ENCODE measurements at regions not wholly inside any gene's neighbourhood (a gene's known extent, or its start where the extent isn't known, plus 50 kb on each side); places are given as distances from the start of the nearest gene placed in this dataset.

DNA sequence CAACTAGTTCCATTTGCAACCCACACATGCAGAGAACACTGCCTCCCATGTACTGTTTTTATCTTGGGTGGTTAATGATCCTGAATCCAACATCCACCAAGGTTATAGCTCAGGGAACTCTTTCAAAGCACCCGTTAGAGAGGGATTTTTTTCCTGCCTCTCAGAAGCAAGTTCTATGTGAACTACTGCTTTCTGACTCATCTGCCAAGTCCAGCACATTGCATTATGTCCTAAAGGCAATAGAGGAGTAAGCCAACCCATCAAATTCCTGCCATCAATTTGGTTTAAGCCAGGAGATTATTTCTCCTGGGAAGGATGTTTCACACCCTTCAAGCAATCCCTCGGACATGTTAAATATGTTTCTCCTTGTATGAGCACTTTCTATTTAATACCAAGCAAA is 334.5 kb downstream of the GASK1B start:
- DNase-seq: no peak

DNA sequence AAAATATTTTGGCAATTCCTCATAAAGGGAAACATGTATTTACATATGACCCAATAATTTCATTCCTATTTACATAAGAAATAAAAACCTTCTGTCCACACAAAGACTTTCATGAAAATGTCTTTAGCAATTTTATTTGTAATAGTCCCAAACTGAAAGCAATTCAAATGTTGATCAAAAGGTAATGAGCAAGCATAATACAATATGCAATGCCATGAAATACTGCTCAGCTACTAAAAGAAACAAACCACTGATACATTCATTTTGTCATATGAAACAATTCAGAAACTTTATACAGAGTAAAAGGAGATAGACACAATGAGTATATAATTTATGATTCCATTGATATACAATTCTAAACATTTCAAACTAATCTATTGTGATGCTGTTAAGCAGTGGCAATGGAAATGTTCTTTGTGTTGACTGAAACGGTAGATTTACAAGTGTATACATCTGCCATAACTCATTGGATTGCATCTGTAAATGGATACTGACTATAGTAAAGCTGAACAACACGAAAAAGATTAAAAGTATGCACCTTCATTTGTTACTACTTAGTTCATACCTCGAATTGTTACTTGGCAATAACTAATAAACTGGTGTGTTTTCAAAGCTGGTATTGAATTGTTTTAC is 335.6 kb downstream of the GASK1B start:
- DNase-seq: no peak

DNA sequence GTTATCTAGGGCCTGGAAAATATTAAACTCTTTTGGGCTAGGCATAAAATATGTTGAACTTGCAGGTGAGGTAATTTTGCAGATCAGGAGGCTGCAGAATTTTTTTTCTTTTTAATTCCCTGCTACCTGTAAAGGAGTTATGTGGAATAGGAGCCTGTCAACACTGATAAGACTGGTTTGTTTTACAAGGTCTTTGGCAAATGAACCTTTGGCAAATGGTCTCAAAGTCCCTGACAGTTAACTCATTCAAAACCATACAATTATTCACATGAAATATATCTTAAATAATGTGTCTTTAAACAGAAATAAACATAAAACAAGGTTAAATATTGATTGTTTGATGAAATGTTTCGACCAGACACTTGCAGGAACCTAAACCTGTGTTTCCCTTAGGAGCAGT is 340.2 kb downstream of the GASK1B start:
- DNase-seq: no peak

DNA sequence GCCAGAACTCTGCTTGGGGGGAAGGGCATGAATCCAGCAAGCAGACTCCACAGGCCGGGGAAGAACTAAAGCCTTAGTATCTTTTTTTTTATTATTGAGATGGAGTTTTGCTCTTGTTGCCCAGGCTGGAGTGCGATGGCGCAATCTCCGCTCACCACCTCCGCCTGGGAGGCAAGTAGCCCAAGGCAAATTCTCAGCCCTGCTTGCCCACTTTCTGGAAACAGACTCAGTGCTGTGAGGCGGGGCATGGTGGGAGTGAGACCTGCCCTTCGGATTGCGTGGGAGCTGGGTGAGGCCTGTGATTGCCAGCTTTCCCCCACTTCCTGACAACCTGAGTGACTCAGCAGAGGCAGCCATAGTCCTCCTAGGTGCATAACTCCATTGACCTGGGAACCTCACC is 348.8 kb downstream of the GASK1B start:
- DNase-seq: no peak

DNA sequence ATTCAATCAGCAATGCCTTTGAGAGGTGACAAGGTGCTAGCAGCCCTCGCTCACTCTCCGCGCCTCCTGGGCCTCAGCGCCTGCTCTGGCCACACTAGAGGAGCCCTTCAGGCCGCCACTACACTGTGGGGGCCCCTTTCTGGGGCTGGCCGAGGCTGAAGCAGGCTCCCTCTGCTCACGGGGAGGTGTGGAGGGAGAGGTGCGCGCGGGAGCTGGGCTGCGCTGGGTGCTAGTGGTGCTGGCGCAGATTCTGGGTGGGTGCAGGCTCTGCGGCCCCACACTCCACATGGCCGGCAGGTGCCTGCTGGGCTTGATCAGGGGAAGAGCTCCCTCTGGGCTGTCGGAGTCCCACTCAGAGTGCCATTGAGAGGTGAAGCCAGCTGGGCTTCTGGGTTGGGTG is 351.0 kb downstream of the GASK1B start:
- no peak for DNase-seq

DNA sequence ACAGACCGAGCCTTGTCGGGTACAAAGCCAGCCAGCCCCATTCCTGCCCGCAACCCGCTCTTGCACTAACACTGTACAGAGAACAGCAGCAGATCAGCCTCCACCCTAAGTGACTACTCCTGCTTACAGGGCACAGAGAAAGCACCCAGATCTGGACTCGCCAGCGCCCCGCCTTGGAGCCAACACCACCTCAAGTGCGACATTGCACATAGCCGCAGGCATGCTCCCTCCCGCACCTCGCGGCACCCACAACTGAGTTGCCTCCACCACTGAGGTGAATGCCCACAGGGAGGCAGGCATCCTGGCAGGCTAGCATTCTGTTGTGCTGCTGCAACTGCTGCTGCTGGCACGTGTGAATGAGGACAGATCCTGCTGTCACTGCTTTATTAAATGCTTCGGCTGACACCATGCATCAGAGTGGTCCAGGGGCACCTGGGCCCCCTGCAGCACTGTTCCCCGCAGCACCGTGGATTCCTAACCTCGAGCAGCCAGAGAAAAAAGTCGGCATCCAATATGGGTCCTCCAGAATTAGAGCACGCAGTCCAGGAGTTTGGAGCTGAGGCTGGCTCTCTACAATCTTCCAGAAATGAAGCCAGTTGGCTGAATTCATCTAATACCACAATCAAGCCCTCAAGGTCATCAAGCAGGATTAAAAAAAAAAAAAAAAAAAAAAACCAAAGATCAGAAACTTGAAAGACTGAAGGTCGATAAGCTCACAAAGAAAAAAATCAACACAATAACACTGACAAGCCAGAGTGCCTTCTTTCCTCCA is 352.9 kb downstream of the GASK1B start:
- DNase-seq: no peak

DNA sequence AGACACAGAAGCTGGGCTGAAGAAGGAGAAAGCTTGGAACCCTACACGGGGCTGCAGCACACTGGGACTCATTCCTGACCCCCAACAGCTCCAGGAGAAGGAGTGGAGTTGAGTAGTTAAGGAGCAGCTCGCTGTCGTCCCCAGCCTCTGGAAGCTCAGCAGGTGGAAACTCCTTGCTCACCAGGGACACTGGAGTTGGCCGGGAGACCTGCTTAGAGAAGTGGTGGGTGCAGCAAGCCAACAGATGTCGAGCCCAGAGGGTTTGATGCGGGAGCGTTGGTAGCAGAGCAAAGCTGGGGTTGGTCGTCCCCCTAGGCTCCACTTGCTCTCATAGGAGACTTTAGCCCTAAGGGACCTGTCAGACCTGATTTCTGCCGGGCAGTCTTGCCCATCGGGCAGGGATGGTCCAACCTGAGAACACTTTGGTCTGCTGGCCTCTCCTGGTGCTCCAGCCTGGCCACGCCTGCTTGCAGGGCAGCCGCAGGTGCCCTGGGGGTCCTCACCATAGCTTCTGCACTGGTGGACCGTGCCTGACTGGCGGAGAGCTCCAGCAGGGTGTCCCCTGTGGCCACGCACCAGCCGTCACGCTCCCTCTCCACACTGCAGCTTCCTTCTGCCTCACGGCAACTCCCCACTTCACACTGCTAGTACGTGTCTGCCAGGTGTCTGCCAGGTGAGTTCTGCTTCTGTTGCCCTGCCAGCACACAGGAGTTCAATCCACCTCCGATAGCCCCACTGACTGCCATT is 353.7 kb downstream of the GASK1B start:
- DNase-seq: no peak

DNA sequence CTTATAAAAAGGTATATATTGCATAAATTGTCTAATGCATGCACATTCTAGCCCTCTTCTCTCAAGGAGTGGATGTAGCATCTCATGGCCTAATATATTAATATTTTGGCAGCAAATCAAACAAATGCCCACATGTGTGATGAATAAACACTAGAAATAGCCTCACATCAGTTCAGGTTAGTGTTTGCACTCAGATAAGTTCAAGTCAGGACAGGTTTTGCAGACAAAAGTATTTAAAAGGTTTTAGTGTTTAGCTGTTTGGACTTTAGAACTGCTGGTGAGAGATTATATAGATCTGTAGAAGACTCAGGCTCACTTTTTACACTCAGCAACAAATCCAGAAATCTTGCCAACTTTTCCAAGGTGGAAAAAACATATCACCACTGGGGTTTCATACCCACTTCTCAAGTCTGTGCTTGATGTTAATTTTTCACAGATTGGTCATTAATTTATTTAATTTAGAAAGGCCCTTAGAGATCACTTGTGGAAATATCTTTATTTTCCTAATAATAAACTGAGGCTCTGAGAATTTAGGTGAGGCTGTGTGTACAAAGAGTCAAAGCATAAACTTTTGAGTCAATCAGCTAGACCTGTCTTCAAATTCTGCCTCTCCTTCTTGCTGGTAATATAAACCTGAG is 362.6 kb downstream of the GASK1B start:
- no peak for DNase-seq

DNA sequence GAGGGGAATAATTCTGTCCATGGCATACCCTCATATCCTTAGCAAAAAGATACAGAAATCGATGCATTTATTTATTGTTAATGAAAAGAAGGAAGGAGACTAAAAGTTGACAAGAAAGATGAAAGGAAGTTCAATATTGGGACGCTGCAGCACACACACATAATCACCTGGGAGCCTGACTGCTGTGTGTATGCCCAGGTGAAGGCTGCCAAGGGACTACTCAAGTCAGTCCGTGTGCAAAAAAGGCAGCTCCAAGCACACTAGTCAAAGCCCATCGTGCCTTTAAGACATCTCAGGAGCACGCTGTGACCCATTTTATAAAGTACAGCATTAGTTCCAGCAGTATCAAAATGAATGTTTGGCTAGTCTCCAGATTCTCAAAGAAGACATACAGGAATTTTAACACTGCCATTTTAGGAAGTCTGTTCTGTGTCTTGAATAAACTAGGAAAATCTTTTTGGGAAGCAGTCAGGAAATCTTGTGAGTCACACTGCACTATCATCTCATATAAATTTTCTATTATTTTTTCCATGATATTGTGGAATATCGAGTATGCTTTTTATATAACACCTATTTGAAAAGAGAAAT is 363.9 kb downstream of the GASK1B start:
- no peak for DNase-seq

DNA sequence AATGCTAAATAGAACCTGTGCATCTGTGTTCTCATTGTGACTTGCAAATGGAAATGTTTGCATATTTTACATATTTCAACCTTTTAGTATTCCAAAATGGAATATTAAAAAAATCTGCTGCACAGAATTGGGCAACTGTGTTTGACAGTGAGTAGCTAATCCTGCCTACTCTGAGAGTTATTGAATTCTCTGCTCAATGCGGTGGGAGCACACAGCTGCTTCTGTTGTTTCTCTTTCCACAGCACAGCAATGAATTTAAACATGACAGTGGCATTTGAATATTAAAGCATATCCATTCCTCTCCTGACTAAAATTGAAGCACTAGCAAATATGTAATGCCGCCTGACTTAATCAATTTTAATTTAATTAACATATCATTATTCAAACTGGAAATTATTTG is 366.6 kb downstream of the GASK1B start:
- DNase-seq: no peak

DNA sequence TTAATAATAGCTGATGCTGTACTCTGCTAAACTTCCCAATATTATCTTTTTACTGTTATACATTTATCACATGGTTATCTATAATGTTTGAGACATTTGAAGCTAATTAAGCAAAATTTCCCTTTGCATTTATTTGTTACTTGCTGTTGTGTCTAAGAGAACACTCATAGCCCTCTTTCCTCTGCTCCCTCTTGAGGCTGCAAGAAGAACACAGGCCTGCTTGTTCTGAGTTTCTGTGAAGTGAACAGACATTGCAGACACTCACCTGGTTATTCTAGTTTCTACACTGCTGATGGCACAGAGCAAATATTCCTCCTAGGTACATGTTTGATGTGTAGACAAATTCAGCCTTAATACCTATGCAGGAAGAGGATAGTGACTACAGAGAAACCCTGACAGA is 367.8 kb downstream of the GASK1B start:
- DNase-seq: no peak

DNA sequence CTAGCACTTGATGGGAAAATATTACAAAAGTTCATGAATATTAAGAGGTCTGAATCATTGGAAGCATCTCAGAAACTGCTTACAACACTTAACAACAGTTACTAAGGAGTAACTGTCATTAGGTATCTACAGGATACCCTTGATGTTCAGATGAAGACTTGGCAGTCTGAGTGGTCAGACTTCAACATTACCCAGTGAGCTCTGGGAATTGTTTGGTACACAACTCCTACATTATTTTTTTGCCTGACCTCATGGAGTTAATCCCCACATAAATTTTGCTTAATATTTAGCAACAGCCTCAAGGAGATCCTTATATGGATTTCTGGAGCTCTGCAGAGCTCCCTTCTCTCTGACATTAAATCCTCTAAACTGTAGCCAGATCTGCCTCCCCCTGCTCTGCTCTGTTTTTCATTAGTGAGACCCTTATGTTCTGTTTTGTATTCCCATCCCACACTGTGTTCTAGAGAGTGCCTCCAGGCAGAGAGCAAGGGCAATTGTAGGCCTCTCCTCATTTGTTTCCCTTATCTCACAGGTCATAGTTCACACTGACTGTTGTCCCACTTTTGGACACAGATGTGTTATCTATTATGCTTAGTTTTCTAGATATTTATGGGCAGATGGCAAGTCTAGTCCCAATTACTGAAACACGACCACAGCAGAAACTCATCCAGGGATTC is 368.8 kb downstream of the GASK1B start:
- no peak for DNase-seq

DNA sequence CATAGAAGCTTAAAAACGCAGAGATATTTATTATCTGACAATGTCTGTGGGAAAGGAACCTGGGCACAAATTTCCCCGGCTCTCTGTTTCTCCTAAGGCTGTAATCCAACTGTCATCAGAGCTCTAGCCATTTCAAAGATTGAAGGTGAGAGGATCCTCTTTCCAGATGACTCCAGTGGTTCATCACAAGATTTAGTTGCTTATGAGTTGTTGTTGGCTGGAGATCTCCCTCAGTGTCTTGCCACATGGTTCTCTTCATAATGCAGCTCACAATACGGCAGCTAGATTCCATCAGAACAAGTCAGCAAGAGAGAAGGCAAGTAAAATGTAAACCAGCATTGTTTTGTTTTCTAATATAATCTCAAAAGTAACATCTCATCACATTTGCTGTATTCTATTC is 369.4 kb downstream of the GASK1B start:
- DNase-seq: no peak

DNA sequence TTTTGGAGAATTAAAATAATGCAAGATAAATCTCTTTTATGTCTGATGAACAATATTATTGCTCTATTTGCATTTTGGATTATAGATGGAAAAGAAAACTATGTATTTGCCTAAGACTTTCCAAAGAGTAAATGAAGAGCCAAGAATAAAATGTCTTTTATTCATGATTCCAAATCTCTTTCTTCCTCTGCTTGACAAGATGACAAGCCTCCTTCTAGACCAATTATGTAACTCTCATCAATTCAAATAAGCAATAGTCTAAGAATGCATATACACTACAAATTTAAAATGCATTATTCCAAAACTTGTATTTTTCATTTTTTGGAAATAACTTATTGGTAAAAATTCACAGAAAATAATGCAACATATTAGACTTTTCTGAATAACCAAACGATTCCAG is 377.3 kb downstream of the GASK1B start:
- no peak for DNase-seq

DNA sequence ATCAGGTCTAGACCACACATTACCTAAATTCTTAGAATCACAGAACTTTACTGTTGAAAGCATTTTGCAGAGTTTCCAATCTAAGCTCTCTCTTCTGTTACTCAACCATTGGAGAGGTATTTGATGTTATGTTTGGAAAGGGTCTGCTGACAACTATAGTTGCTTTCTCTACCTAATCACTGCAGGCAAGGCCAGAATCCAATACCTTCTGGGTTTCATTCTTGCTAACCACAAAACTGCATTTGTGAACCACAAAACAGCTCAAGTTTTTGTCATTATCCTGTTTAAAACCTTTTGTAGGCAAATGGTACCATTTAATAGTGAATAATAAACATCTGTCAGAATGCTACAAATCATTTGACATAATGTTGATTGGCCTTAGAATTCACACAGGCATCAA is 380.1 kb downstream of the GASK1B start:
- no peak for DNase-seq

DNA sequence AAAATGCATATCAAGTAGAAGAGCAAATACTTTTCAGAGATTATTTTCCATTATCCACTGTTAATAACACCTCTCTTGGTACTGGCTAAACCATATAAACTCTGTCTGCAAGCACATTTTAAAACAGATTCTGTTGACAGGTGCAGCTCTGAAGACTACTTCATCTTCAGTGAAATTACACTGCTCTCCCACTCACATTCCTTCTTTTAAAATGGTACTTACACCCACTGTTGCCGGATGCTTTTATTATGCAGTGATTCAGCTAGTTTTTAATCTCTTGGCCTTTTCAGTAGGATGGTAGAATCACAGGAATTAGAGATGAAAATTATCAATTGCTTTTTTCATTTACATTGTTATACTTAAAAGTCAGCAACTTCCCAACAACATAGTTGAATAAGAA is 381.6 kb downstream of the GASK1B start:
- no peak for DNase-seq

DNA sequence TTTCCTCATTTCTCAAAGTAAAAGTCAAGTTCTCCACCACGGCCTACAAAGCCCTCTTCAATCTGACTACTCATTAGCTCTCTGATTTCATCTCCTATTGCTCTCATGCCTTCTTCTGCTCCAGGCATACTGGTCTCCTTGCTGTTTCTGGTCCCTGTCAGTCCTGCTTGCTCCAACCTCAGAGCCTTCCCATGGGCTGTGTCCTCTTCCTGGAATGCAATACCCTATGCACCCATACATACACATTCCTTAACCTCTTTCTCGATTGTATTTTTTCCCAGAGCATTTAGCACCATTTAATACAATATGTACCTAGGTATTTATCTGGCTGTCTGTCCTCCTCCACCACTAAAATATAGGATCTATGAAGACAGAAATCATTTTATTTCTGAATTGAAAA is 385.2 kb downstream of the GASK1B start:
- no peak for DNase-seq

DNA sequence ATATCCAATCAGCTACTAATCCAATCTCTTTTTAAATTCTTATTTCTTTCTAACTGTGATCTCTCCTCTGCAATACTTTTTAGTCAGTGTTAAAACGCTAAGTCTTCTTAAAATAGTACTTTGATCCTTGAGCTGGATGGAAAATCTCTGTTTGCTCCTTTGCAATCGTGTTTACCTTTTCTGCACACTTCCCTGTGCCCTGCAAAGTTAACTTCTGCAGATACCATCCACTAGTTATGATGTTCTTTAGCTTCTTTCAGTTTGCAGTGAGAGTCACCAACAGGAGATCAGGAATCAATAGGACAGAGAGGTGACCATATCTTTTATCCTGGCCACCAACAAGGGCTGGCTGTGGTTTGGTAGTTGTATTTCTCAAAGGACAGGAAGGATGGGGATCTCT is 391.5 kb downstream of the GASK1B start:
- no peak for DNase-seq

DNA sequence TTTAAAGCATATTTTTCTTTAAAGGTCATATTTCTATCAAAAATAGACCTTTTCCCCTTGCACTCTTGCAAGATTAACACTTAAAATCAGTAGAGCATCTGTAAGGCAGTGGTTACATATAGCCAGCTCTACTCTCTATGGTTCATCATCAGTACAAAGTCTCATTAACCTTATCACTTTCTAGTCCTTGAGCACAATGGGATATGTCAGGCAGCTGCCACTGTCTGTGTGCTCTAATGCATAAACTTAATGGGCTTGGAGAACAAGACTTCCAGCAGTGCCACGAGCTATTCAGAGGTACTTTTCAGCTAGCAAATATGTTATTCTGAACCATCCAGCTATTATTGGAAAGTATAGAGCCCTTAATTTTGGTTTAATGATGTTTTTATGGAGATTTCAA is 393.7 kb downstream of the GASK1B start:
- DNase-seq: no peak

DNA sequence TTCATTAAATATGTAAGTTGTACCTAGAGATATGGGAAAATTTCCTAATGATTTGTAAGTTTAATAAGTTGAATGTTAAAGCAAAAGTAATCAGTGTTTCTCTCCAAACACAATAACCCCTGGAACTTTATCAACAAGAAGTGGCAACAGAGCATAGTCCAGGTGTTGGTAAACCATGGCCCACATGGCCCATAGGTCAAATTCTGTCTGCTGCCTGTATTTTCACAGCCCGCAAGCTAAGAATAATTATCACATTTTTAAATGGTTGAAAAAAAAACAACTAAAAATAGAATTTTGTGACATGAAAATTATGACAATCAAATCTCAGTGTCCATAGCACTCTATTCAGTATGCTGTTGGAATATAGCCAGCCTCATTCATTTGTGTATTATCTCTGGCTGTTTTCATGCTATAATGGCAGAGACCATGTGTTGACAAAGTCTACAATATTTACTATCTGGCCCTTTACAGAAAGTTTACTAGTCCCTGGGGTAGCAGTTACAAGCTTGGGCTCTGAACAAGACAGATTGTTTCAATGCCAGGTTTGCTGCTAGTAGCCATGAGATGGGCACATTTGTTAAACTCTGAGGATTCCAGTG is 395.8 kb downstream of the GASK1B start:
- no peak for DNase-seq

DNA sequence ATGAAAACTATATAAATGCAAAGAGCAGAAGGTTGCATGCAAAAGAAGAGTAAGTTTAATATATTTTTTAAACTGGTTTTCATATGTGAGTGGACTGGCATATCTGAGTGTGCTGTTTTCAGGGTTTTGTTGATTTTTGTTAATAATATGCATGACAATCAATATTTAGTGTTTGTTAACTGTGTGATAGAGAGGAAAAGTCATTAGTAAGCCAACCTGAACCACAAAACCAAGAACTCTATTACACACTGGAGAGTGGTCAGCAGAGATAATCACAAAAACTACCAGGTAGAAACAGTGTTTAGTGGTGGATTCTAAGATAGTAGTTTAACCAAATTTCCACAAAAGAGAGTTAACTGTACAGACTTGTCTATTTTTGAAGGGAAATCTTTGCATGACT is 396.9 kb downstream of the GASK1B start:
- DNase-seq: no peak

DNA sequence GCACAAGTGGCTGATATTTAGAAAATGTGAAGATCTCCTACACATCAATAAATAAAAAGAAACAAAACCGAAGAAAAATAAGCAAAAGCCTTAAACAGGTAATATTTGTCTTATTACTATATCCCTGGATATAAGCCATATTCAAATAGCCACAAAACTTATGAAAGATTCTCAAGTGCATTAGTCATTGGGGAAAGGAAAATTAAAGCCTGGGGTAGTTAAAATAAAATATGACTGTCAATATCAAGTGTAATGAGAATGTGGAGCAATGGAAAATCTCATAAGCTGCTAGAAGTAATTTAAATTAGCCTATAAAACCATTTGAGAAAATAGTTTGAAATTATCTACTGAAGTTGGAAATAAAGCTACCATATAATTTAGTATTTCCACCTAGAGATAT is 399.9 kb downstream of the GASK1B start:
- DNase-seq: no peak
